Astrocyte of the spinal cord (primary cell): ENCODE measurements at regions not wholly inside any gene's neighbourhood (a gene's known extent, or its start where the extent isn't known, plus 50 kb on each side); places are given as distances from the start of the nearest gene placed in this dataset.
A peak's percentile ranks its signal among the peaks of the same experiment; 100 is the strongest.

Experiments
- DNase-seq: peaks from one replicate; pipeline ENCODE4 v3.0.0; 2011; ENCODE audit warnings: low read depth, low spot score
- H3K4me3 ChIP-seq: 2 replicates; pipeline ENCODE4 v1.5.1; 2011; ENCODE audit warnings: low read depth, mild to moderate bottlenecking, low read length, moderate library complexity
- in situ Hi-C: cut with HindIII; loops from 2 replicates; pipeline ENCODE4 v1.10.0; 2017; ENCODE audit warnings: low sequenced_read_pairs
- TF ChIP-seq, protein P1 (sequence below): IDR thresholded peaks from 2 replicates; pipeline ENCODE4 v1.5.1; 2012; ENCODE audit warnings: low read depth, mild to moderate bottlenecking, low read length, inconsistent platforms

GRCh38 chr2:147792966-147793617, 51.7 kb upstream of the ACVR2A start:
- no peak overlapping the region for H3K4me3 ChIP-seq
- in situ Hi-C loops = no loop called here
- peak; percentile 36 for DNase-seq
- TF ChIP-seq, protein P1, sequence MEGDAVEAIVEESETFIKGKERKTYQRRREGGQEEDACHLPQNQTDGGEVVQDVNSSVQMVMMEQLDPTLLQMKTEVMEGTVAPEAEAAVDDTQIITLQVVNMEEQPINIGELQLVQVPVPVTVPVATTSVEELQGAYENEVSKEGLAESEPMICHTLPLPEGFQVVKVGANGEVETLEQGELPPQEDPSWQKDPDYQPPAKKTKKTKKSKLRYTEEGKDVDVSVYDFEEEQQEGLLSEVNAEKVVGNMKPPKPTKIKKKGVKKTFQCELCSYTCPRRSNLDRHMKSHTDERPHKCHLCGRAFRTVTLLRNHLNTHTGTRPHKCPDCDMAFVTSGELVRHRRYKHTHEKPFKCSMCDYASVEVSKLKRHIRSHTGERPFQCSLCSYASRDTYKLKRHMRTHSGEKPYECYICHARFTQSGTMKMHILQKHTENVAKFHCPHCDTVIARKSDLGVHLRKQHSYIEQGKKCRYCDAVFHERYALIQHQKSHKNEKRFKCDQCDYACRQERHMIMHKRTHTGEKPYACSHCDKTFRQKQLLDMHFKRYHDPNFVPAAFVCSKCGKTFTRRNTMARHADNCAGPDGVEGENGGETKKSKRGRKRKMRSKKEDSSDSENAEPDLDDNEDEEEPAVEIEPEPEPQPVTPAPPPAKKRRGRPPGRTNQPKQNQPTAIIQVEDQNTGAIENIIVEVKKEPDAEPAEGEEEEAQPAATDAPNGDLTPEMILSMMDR = no peak

- DNase-seq = no peak
- in situ Hi-C loops = no loop called here
- TF ChIP-seq, protein P1 = no peak
Measured at GRCh38 chr2:147790580-147790979, 54.2 kb upstream of the ACVR2A start.

GRCh38 chr2:147789720-147790119, 55.1 kb upstream of the ACVR2A start:
- in situ Hi-C loops = no loop called here
- no peak overlapping the region for H3K4me3 ChIP-seq
- peak; percentile 52 for DNase-seq
- TF ChIP-seq, protein P1 = no peak

More at GRCh38 chr2:147790580-147790979, 54.2 kb upstream of the ACVR2A start:
- no peak overlapping the region for H3K4me3 ChIP-seq

- no peak overlapping the region for H3K4me3 ChIP-seq
- in situ Hi-C loops = no loop called here
- no peak for DNase-seq
- TF ChIP-seq, protein P1 = no peak
Measured at GRCh38 chr2:147789287-147789686, 55.5 kb upstream of the ACVR2A start.

- H3K4me3 ChIP-seq = no peak overlapping the region
- DNase-seq = peak; percentile 76
- in situ Hi-C loops = no loop called here
- TF ChIP-seq, protein P1 = no peak
Measured at GRCh38 chr2:147782141-147782930, 62.5 kb upstream of the ACVR2A start.

DNA sequence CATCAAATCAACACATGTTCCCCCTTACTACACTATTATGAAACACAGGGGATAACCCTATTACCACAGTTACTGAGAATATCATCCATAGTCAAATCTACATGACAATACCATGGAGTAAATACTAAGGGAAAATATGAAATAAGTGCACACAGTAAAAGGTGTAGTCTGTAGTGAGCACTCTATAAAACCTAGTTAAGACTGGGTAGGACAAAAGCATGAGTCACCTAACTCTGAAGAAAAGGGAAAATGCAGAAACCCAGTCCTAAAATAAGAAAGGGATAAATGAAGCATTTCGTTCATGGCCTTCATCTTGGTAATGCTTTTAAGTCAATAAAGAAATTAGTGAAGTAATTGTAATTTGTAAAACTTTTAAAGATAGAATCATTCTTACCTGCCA, 65.4 kb upstream of the ACVR2A start:
- TF ChIP-seq, protein P1 = no peak
- in situ Hi-C loops = no loop called here
- no peak for DNase-seq
- H3K4me3 ChIP-seq = no peak overlapping the region
